ENCODE measurements at regions not wholly inside any gene's neighbourhood (a gene's known extent, or its start where the extent isn't known, plus 50 kb on each side); places are given as distances from the start of the nearest gene placed in this dataset.

GRCh38 chr1:106954661-106955229 lies 101.7 kb upstream of the PRMT6 start:
- DNase-seq: no peak

- no peak for DNase-seq
Measured at GRCh38 chr1:106956721-106957120, 99.8 kb upstream of the PRMT6 start.

- no peak for DNase-seq
Measured at GRCh38 chr1:106957795-106958194, 98.7 kb upstream of the PRMT6 start.

GRCh38 chr1:106960412-106960811 lies 96.1 kb upstream of the PRMT6 start:
- DNase-seq: no peak

- DNase-seq: no peak
Measured at GRCh38 chr1:106961646-106962045, 94.8 kb upstream of the PRMT6 start.

- no peak for DNase-seq
Measured at GRCh38 chr1:106962591-106962990, 93.9 kb upstream of the PRMT6 start.

GRCh38 chr1:106964495-106964894 lies 92.0 kb upstream of the PRMT6 start:
- no peak for DNase-seq

- DNase-seq: no peak
Measured at GRCh38 chr1:106968644-106969043, 87.8 kb upstream of the PRMT6 start.

- no peak for DNase-seq
Measured at GRCh38 chr1:106969731-106970130, 86.7 kb upstream of the PRMT6 start.

GRCh38 chr1:106972074-106972473 lies 84.4 kb upstream of the PRMT6 start:
- DNase-seq: no peak

GRCh38 chr1:106975944-106976343 lies 80.5 kb upstream of the PRMT6 start:
- DNase-seq: no peak

GRCh38 chr1:106978477-106979322 lies 77.8 kb upstream of the PRMT6 start:
- DNase-seq: no peak

GRCh38 chr1:106979371-106979770 lies 77.1 kb upstream of the PRMT6 start:
- no peak for DNase-seq

GRCh38 chr1:106980121-106980520 lies 76.4 kb upstream of the PRMT6 start:
- DNase-seq: no peak

- no peak for DNase-seq
Measured at GRCh38 chr1:106984801-106985200, 71.7 kb upstream of the PRMT6 start.

GRCh38 chr1:106986603-106987002 lies 69.9 kb upstream of the PRMT6 start:
- no peak for DNase-seq

GRCh38 chr1:106995970-106996369 lies 60.5 kb upstream of the PRMT6 start:
- DNase-seq: no peak

GRCh38 chr1:106998431-106999002 lies 58.0 kb upstream of the PRMT6 start:
- DNase-seq: no peak

GRCh38 chr1:107000902-107001301 lies 55.6 kb upstream of the PRMT6 start:
- DNase-seq: no peak

GRCh38 chr1:107003972-107004371 lies 52.5 kb upstream of the PRMT6 start:
- no peak for DNase-seq

- DNase-seq: no peak
Measured at GRCh38 chr1:107004421-107004820, 52.1 kb upstream of the PRMT6 start.
